HG03442 (cell line): ENCODE measurements at regions not wholly inside any gene's neighbourhood (a gene's known extent, or its start where the extent isn't known, plus 50 kb on each side); places are given as distances from the start of the nearest gene placed in this dataset.
"Not testable (repeated sequence)": the region's sequence is repeated elsewhere in the genome, so short reads cannot be mapped to it uniquely, and the experiment has no call there.

Experiments used
- ATAC-seq: cut with Tn5 transposase; IDR thresholded peaks from one replicate; pipeline ENCODE4 v1.9.1; 2021; ENCODE audit warnings: mild to moderate bottlenecking, moderate library complexity; ENCODE audit not compliant: unreplicated experiment

- ATAC-seq = no peak
These were observed 126.7 kb downstream of the FOXB1 start for GRCh38 chr15:60130821-60131220.

- ATAC-seq = no peak
These were observed 130.5 kb downstream of the FOXB1 start for GRCh38 chr15:60134609-60135008.

DNA sequence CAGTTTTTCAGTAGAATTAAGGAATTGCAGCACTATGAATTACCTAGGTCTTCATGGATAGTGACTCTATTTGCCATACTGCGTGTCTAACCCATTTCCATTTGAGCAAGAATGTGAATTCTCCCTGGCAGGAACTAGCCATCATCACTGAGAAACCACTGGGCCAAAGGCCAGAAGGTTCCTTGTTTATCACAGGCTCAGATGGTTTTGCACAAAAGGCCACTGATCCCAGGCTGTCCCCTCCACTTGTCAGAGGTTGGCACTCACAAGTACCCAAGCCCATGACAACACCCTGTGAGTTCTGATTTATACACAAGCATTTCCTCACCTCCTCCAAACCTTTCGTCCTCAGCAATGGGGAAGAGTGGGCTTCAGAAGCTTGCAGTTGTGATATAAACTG is 131.8 kb downstream of the FOXB1 start:
- no peak for ATAC-seq

GRCh38 chr15:60137711-60138396 is 133.7 kb downstream of the FOXB1 start:
- no peak for ATAC-seq

GRCh38 chr15:60138397-60138968 is 134.4 kb downstream of the FOXB1 start:
- no peak for ATAC-seq

DNA sequence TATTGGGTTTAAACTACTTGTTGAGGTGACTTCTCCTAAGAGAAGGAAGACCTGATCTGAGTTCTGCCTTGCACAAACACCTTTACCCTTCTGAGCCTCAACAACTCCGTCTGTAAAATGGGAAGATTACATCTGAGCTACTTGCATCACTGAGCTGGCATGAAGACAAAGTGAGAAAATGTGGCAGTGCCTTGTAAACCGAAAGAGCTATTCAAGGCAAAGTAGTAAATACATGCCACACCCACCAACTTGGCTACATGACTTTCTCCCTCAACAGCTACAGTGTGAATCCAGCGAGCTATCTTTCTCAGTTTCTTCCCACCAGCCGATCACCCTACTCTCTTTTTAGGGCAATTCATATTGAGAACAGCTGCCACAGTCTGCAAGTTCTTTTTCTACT is 148.3 kb downstream of the FOXB1 start:
- ATAC-seq = no peak

DNA sequence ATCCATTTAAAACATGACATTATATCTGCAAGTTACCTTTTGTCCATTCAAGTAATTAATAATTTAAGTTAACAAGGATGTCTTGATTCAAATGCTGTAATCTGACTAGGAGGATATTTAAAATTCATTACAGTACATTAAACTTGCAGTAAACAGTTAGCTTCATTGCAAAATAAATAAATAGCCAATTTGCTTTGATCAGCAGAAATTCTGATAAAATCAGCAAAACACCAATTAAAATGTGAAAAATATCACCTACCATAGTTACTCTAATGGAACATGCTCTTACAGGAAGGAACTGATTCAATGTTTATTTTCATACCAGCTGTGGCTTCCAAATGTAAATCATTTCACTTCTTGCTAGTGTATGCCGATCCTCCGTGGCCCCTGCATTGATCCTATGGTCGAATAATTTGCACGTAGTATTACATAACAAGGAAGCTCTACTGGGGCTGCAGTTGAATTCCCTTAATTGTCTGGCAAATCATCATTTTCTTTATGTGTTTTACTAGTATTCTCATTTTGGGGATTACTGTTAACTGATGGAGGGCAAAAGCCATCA is 150.7 kb downstream of the FOXB1 start:
- no peak for ATAC-seq

DNA sequence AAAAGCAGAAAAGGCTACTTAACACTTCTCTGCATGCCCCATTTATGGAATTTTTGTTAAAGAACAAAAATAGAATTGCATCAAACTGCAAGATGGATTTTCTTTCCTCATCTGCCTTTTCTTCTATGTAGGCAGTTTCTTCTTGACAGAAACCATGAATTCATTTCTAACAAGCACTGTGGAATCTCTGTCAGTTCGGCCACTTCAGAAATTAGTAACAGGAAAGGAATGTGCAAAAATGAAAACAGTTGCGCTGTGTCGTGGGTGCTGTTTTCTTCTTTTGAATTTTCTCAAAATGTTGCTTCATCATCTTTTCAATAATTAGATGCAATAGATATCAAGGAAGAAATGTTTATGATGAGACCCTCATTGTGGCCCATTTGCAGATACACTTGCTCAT is 151.6 kb downstream of the FOXB1 start:
- ATAC-seq = no peak

DNA sequence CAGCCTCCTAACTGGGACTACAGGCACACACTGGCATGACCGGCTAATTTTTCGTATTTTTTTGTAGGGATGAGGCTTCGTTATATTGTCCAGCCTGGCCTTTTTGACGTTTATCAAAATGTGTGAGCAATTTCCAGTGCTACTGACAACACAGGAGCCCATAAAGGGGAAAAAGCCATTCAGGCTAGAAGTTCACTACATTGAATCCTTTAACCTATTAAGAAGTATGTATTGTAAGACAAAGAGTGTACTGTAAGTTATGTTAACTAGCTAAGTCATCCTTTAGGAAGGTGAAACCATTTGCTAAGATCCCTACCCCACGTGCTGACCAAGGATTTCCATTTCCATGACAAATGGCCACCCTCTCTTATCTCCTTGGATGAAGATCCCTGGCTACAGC is 156.8 kb downstream of the FOXB1 start:
- no peak for ATAC-seq

DNA sequence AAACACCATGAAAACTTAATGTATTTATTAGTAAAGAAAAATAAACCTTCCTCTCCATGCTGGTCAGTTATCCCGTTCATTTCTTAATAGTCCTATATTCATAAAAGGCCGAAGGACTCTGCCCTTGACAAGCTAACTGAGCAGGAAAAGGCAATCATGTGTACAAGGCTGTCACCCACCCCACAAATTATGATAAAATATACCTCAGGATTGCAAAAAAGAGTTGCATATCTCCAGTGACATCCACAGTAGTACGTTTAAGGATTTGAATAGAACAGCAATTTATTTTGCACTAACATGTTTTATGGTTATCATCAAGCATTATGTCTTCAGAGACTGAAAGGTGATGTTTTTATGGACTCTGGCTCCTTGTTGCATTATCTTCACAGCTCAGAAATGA is 157.6 kb downstream of the FOXB1 start:
- no peak for ATAC-seq

DNA sequence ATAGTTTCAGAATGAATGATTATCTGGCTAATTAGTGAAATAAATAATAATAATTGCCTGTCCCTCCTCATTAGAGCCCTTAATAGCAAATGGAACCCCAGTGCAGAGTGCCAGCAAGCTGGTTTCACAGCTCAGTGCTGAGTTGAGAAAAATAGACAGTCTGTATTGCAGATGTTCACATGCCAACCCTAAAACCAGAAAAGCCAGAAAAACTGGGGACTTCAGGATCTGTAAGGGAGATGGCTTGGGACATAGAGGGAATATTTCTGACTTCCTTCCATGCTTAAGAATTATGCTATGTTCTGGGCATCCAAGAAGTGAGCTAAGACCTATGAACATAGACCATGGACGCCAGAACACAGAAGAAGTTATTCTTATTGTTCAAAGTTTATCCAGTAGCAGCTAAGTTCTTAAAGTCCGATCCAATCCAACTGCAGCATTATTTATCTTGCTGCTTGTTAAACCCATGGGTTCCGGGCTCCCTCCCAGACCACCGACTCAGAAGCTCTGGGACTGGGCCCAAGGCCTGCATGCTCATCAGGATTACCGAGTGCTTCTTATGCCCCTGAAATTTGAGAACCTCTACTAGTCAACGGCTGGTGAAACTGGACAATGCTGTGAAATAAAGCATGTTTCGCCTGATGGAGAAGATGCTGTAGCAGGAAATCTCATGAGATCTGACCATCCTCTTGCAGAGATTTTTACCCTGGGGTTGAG is 158.3 kb downstream of the FOXB1 start:
- ATAC-seq = no peak

GRCh38 chr15:60162968-60163355 is 158.9 kb downstream of the FOXB1 start:
- ATAC-seq = no peak

- no peak for ATAC-seq
These were observed 161.0 kb downstream of the FOXB1 start for GRCh38 chr15:60165111-60165510.

GRCh38 chr15:60172143-60172542 is 168.0 kb downstream of the FOXB1 start:
- no peak for ATAC-seq

DNA sequence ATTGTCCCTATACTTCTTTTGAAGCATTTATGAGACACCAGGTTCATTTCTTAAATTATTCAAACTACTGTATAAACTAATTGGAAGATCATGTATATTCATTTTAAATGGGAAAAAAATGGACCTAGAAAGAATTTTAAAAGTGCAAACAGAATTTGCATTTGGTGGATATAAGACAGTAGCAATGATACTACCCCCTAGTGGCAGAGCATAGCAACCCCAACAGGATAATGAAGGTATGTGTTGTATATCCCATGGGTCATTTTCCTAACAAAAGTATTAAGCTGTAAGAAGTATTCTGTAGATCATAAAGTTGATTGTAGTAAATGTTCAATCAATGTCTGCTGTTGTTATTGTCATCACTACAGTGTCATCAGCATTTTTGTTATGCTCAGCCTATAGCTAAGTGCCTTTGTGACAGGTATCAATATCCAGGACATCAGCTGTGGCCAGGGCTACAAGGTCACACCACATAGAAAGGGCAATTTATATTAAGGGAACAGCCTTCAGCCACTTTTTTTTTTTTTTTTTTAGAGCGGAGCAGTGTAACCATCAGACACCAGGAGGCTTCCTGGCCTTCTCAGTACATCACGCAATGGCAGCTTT is 175.8 kb downstream of the FOXB1 start:
- no peak for ATAC-seq

GRCh38 chr15:60181957-60182356 is 177.8 kb downstream of the FOXB1 start:
- not testable (repeated sequence) for ATAC-seq

GRCh38 chr15:60183366-60183765 is 179.3 kb downstream of the FOXB1 start:
- no peak for ATAC-seq

DNA sequence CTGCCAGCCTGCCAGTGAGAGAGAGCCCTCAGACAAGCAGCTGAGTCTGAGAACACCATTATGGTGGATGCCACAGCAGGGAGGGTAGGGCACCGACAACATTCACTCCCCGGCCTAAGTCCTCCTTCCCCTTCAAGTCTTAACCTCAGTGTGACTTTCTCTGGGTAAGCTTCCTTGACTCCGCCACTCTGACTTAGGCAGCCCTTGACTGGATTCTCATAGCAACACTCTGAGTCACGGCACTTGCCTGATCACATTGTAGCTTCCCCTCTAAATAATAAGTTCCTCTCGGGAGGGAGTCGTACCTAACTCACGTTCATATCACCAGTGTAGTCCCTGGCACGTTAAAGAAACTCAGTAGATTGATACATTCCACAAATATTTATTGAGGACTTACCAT is 180.5 kb downstream of the FOXB1 start:
- no peak for ATAC-seq

- ATAC-seq = no peak
These were observed 186.9 kb downstream of the FOXB1 start for GRCh38 chr15:60191016-60191415.

DNA sequence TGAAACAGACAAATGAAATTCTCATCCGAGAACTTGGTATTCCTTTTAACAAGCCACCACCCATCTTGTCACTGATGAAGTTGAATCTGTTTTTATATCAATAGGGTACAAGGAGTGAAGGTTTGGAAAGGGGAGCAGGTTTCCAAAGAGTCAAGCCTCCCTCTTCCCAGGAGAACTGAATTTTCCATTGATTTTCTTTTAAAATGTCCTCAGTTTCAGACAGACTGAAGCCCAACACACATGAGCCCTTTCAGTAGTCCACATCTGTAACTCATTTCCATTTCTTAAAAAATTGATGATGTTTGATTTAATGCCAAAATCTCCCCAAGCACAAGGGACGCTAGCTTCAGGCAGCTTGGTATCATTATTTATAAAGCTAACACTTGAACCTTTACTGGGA is 187.7 kb downstream of the FOXB1 start:
- ATAC-seq = no peak

GRCh38 chr15:60195611-60196010 is 191.5 kb downstream of the FOXB1 start:
- no peak for ATAC-seq
